GM12873 (cell line): ENCODE measurements at regions not wholly inside any gene's neighbourhood (a gene's known extent, or its start where the extent isn't known, plus 50 kb on each side); places are given as distances from the start of the nearest gene placed in this dataset.

ENCODE experiments used
- CTCF ChIP-seq: IDR thresholded peaks from 2 replicates; pipeline ENCODE4 v1.5.1; 2012; ENCODE audit warnings: low read depth, mild to moderate bottlenecking, moderate library complexity, low read length, control low read depth; ENCODE audit not compliant: insufficient read depth; ENCODE audit errors: missing control alignments

DNA sequence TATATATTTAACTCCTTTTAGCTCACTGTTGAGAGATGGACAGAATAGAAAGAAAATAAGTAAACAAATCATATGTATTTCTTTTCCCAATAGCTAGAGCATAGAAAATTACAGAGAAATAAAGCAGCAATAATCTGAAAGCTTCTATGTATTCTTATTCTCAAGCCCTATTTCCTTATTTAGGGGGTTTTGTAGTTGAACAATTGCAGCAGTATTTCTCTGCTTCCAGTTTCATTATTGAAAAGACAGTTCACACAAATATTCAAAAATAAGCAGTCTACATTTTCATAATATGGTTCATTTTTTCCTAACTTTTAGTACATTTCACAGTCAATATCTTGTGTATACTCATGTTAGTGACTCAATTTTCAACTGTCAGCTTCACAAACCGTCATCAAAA lies 638.2 kb downstream of the MRPL39 start:
- TF ChIP-seq CTCF = no peak

DNA sequence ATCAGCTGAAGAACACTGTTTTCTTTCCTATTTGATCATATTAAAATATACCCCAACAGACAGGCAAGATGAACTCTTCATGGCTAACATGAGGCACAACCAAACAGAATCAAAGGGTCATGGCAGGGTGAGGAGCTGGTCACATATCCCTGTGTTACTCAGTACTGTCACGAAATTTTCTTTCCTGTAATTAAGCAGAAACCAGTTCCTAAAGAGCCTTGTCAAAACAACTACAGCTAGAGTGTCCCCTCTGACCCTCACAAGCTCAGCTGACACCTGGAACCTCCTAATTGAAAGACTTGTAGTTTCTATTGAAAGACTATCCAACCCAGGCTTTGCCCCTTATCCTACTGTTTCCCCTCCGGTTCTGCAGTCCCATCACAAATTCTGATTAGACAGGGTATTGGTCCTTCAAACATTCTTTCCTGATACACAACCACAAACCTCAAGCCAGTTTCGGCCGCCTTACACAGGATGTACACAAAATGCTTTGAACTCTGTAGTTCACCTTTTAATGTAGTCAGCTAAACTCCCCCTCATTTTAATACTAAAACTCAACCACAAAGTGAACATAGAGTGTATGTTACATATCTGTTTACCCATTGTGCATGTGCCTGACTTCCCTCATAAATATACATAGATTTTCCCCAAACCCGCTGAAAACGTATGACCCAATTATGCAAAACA lies 651.9 kb downstream of the MRPL39 start:
- TF ChIP-seq CTCF = no peak

- no peak for TF ChIP-seq CTCF
Measured at GRCh38 chr21:24948186-24948585, 659.1 kb downstream of the MRPL39 start.

GRCh38 chr21:24945910-24946309 lies 661.4 kb downstream of the MRPL39 start:
- no peak for TF ChIP-seq CTCF

- TF ChIP-seq CTCF = no peak
Measured at GRCh38 chr21:24941316-24942185, 665.7 kb downstream of the MRPL39 start.

DNA sequence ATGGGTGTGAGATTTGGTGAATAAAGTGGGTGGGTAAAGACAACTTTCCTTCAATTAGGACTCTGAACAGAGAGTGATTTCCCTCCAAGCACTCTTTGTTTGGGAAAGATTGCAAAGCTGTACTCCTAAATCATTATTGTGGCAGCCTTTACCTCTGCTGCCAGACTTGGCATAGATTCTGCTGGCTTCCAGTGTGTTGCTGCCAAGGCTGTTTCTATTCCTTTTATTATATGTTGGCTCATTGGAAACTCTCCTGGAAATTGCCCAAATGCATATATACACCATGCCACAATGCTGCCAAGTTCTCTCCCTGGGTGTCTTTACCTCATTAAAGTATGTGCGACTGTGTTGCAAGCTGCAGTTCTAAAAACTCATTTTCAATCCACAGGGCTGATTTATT lies 668.0 kb downstream of the MRPL39 start:
- no peak for TF ChIP-seq CTCF

DNA sequence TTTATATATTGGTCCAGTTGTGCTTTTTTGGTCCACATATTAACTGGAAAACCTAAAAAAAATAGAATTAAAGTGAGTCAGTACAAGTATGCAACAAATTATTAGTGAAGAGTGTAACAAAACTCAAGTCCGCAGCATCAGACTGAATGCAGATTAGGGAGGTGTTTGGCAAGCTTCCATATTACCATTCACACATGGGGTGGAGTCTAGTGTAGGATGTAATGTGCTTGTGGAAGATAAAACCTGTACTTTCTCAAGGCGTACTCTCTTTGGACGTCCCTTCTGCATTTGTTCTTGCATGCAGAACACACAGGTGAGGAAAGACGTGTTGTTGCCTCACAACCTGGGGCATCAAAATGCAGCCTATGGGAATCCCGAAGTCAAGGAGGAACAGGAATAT lies 668.7 kb downstream of the MRPL39 start:
- no peak for TF ChIP-seq CTCF
